ENCODE measurements at regions not wholly inside any gene's neighbourhood (a gene's known extent, or its start where the extent isn't known, plus 50 kb on each side); places are given as distances from the start of the nearest gene placed in this dataset.

- Histone ChIP-seq H3K4ac (replicated peaks; ENCODE audit: insufficient read length, low read depth, low read length) (no peak overlapping the region), H3K18ac (ENCODE audit: extremely low read depth, low read length) (no peak overlapping the region), H4K8ac (ENCODE audit: extremely low read depth, insufficient read depth, low read length) (no peak overlapping the region), H3K27me3 (replicated peaks in 1 of 4; ENCODE audit: control insufficient read depth in 3 of 4, extremely low read depth in 1 of 4, insufficient read depth in 3 of 4, low read length in 3 of 4) (no peaks in the 10 kb centered on the region), H2AK5ac (ENCODE audit: low read depth, low read length) (no peak overlapping the region), H2BK5ac (ENCODE audit: low read depth, low read length) (no peak overlapping the region), H2BK120ac (replicated peaks; ENCODE audit: low read depth, low read length) (no peak overlapping the region), H3K23ac (ENCODE audit: insufficient read length) (no peak overlapping the region), H2BK15ac (ENCODE audit: low read length) (no peak overlapping the region), H3K14ac (ENCODE audit: insufficient read length) (no peak overlapping the region), H3K23me2 (ENCODE audit: low read depth, low read length) (no peaks in the 10 kb centered on the region), H2AFZ (ENCODE audit: low read length) (no peak overlapping the region), H3K4me1 (replicated peaks in 1 of 4; ENCODE audit: control insufficient read depth in 3 of 4, insufficient read depth in 4 of 4, low read length in 3 of 4) (no peaks in the 10 kb centered on the region), H4K20me1 (replicated peaks in 1 of 2; ENCODE audit: control insufficient read depth in 1 of 2, insufficient read depth in 2 of 2, low read length in 2 of 2) (no peaks in the 10 kb centered on the region), H3K4me3 (ENCODE audit: extremely low read depth in 1 of 4, insufficient read depth in 2 of 4, low read depth in 3 of 4, low read length in 4 of 4) (no peak overlapping the region), H2BK20ac (ENCODE audit: low read length) (no peak overlapping the region), H3K27ac (ENCODE audit: low read depth, low read length) (no peak overlapping the region), H3K36me3 (ENCODE audit: control insufficient read depth in 2 of 4, insufficient read depth in 4 of 4, low read length in 3 of 4) (no peaks in the 10 kb centered on the region), H3K79me2 (ENCODE audit: control insufficient read depth in 1 of 2, insufficient read depth in 2 of 2, low read length in 2 of 2) (no peaks in the 10 kb centered on the region), H4K5ac (ENCODE audit: insufficient read length, low read depth, low read length) (no peak overlapping the region), H3K79me1 (ENCODE audit: low read depth, low read length) (no peaks in the 10 kb centered on the region), H3K9me3 (ENCODE audit: insufficient read depth in 2 of 2, low read depth in 1 of 2, low read length in 1 of 2) (peaks cover 8 to 12% of the 10 kb centered on the region in 2 experiments; a peak in 1 of 4 replicates), H3K4me2 (ENCODE audit: insufficient read depth in 1 of 2, low read depth in 2 of 2, low read length in 2 of 2) (no peak overlapping the region), H3K9ac (replicated peaks in 1 of 4; ENCODE audit: extremely low read depth in 1 of 4, low read depth in 3 of 4, low read length in 3 of 4) (no peak overlapping the region), H4K91ac (replicated peaks; ENCODE audit: insufficient read length, low read length) (no peak overlapping the region), H2BK12ac (ENCODE audit: low read depth, low read length) (no peak overlapping the region), H3K56ac (replicated peaks; ENCODE audit: insufficient read length, low read depth, low read length) (no peak overlapping the region)
- WGBS, 2 experiments (ENCODE audit: extremely low coverage in 1 of 2, insufficient coverage in 1 of 2, insufficient read length in 1 of 2, insufficient replicate concordance in 2 of 2, low coverage in 1 of 2, low lambda C conversion rate in 2 of 2, missing lambda C conversion rate in 1 of 2), result 81% methylated on average over 4 of the region's 4 CpGs; no CpG with 5 or more reads in 1 of the 2 experiments
- TF ChIP-seq TEAD4 (IDR thresholded peaks at IDR 0.05; ENCODE audit: low read depth, low read length) (no peak), BACH1 (IDR thresholded peaks at IDR 0.05; ENCODE audit: low read length) (no peak), RNF2 (IDR thresholded peaks at IDR 0.05; ENCODE audit: borderline replicate concordance, low read depth, low read length, missing control alignments, poor library complexity, severe bottlenecking) (no peak), MAFK (IDR thresholded peaks at IDR 0.05; ENCODE audit: low read depth, low read length) (no peak), GABPA (IDR thresholded peaks at IDR 0.05; ENCODE audit: borderline replicate concordance, insufficient read depth, low read length) (no peak), ATF3 (IDR thresholded peaks at IDR 0.05; ENCODE audit: insufficient read depth, low read depth, low read length) (no peak), BRCA1 (IDR thresholded peaks at IDR 0.05; ENCODE audit: low read depth, low read length) (no peak), MAX (IDR thresholded peaks at IDR 0.05) (no peak), NRF1 (IDR thresholded peaks at IDR 0.05; ENCODE audit: low read depth, low read length) (no peak), SP2 (IDR thresholded peaks at IDR 0.05; ENCODE audit: low read length) (no peak), CHD2 (IDR thresholded peaks at IDR 0.05; ENCODE audit: low read length) (no peak), HDAC6 (IDR thresholded peaks at IDR 0.05; ENCODE audit: low read depth, low read length) (no peak)
- FAIRE-seq (no peak), DNase-seq (ENCODE audit: low read depth in 1 of 2, low spot score in 2 of 2) (no peak)
- POLR2A ChIA-PET (ENCODE audit: partially characterized antibody), result no interaction called here
- CTCF ChIA-PET (ENCODE audit: partially characterized antibody), result interaction anchor here (1.2 kb wide), 1 partner anchor 60 kb away, joined by 3 read pairs; no protein-coding TSS in a partner anchor
These were observed 60.5 kb upstream of the IZUMO1R start for GRCh38 chr11:94243571-94244515.
